HEK293 (cell line): ENCODE measurements at regions not wholly inside any gene's neighbourhood (a gene's known extent, or its start where the extent isn't known, plus 50 kb on each side); places are given as distances from the start of the nearest gene placed in this dataset.

Source experiments
- CTCF ChIA-PET: fragments of 350-600 bp; formaldehyde crosslinking; extraction: SDS; loops from one replicate; lab custom pipeline; 2021; ENCODE audit warnings: antibody characterized with exemption; lab: Yijun Ruan, JAX
- POLR2A ChIA-PET: fragments of 300-600 bp; formaldehyde crosslinking; extraction: SDS; loops from one replicate; lab custom pipeline; 2020; ENCODE audit warnings: antibody characterized with exemption, inconsistent platforms; lab: Yijun Ruan, JAX
- H3K27ac ChIP-seq: fragments of 200-500 bp; sonication (Bioruptor generic); 2 replicates; pipeline ENCODE4 v1.5.1; 2014; ENCODE audit warnings: low read depth, low read length, control low read depth, inconsistent platforms; ENCODE audit errors: extremely low read depth
- H3K36me3 ChIP-seq, 2 experiments: fragments of 200-500 bp in 1 of 2; sonication (Bioruptor generic) in 1 of 2; 1 replicate in 1 of 2; 2 replicates in 1 of 2; pipeline ENCODE4 v1.5.1; 2014 to 2017; ENCODE audit warnings: inconsistent platforms in 2 of 2, low read length in 2 of 2; ENCODE audit not compliant: control insufficient read depth in 2 of 2, insufficient read depth in 1 of 2
- H3K4me1 ChIP-seq: fragments of 200-500 bp; sonication (Bioruptor generic); 2 replicates; pipeline ENCODE4 v1.5.1; 2014; ENCODE audit warnings: mild to moderate bottlenecking, low read length, inconsistent platforms; ENCODE audit not compliant: control insufficient read depth, insufficient read depth
- H3K4me3 ChIP-seq: 2 replicates; pipeline ENCODE4 v1.5.1; 2011; ENCODE audit warnings: low read depth, mild to moderate bottlenecking, control low read depth, low read length, moderate library complexity
- H3K9me3 ChIP-seq: fragments of 200-500 bp; sonication (Bioruptor generic); 2 replicates; pipeline ENCODE4 v1.5.1; 2014; ENCODE audit warnings: low read depth, low read length, inconsistent platforms; ENCODE audit not compliant: control insufficient read depth, insufficient read depth
- GFI1B ChIP-seq: fragments of 450-650 bp; formaldehyde crosslinking; IDR thresholded peaks from 2 replicates; pipeline ENCODE4 v1.5.1; 2016; ENCODE audit warnings: missing biosample characterization, missing genetic modification characterization
- HOXC10 ChIP-seq: sonication (generic); formaldehyde crosslinking; IDR thresholded peaks from 2 replicates; pipeline ENCODE4 v1.8.1; 2023; ENCODE audit warnings: mild to moderate bottlenecking, missing genetic modification reagents
- KLF10 ChIP-seq: fragments of 450-650 bp; IDR thresholded peaks from 2 replicates; pipeline ENCODE4 v1.5.1; 2018; ENCODE audit warnings: missing biosample characterization, mild to moderate bottlenecking, missing genetic modification characterization
- KLF16 ChIP-seq: fragments of 450-650 bp; formaldehyde crosslinking; IDR thresholded peaks from 2 replicates; pipeline ENCODE4 v1.5.1; 2017; ENCODE audit warnings: missing biosample characterization, missing genetic modification characterization
- MEIS1 ChIP-seq: sonication (generic); formaldehyde crosslinking; IDR thresholded peaks from 2 replicates; pipeline ENCODE4 v1.8.1; 2022; ENCODE audit warnings: missing genetic modification reagents, mild to moderate bottlenecking, borderline replicate concordance
- TCF7L2 ChIP-seq: IDR thresholded peaks from 2 replicates; pipeline ENCODE4 v1.6.1; 2011; ENCODE audit warnings: low read depth, mild to moderate bottlenecking, inconsistent platforms, low read length, moderate library complexity, borderline replicate concordance
- TRIM28 ChIP-seq: IDR thresholded peaks from 2 replicates; pipeline ENCODE4 v1.6.1; 2011; ENCODE audit warnings: low read length, control low read depth, borderline replicate concordance
- ZBTB48 ChIP-seq: fragments of 450-650 bp; formaldehyde crosslinking; IDR thresholded peaks from 2 replicates; pipeline ENCODE4 v1.5.1; 2016; ENCODE audit warnings: missing biosample characterization, missing genetic modification characterization
- ZNF23 ChIP-seq: fragments of 450-650 bp; formaldehyde crosslinking; IDR thresholded peaks from 2 replicates; pipeline ENCODE4 v1.5.1; 2016; ENCODE audit warnings: missing biosample characterization, missing genetic modification characterization, borderline replicate concordance
- ZNF366 ChIP-seq: fragments of 450-650 bp; formaldehyde crosslinking; conservative IDR thresholded peaks from 2 replicates; pipeline ENCODE4 v1.5.1; 2016; ENCODE audit warnings: missing biosample characterization, missing genetic modification characterization
- ZNF423 ChIP-seq: fragments of 450-650 bp; formaldehyde crosslinking; IDR thresholded peaks from 2 replicates; pipeline ENCODE4 v1.5.1; 2016; ENCODE audit warnings: missing biosample characterization, missing genetic modification characterization
- ZNF544 ChIP-seq: fragments of 450-650 bp; formaldehyde crosslinking; IDR thresholded peaks from 2 replicates; pipeline ENCODE4 v1.5.0; 2017; ENCODE audit warnings: missing biosample characterization, missing genetic modification characterization
- ZNF548 ChIP-seq: fragments of 450-650 bp; formaldehyde crosslinking; IDR thresholded peaks from 2 replicates; pipeline ENCODE4 v1.5.1; 2016; ENCODE audit warnings: missing biosample characterization, missing genetic modification characterization
- ZNF549 ChIP-seq: fragments of 450-650 bp; IDR thresholded peaks from 2 replicates; pipeline ENCODE4 v1.5.1; 2018; ENCODE audit warnings: missing biosample characterization, missing genetic modification characterization, mild to moderate bottlenecking, inconsistent platforms, moderate library complexity
- ZNF600 ChIP-seq: fragments of 450-650 bp; formaldehyde crosslinking; IDR thresholded peaks from 2 replicates; pipeline ENCODE4 v1.5.1; 2016; ENCODE audit warnings: missing biosample characterization, missing genetic modification characterization
- ZNF654 ChIP-seq: fragments of 450-650 bp; formaldehyde crosslinking; IDR thresholded peaks from 2 replicates; pipeline ENCODE4 v1.5.1; 2016; ENCODE audit warnings: low read depth, missing biosample characterization, missing genetic modification characterization
- TF ChIP-seq, protein P1 (sequence below): fragments of 450-650 bp; formaldehyde crosslinking; IDR thresholded peaks from 2 replicates; pipeline ENCODE4 v1.5.1; 2016; ENCODE audit warnings: missing biosample characterization, missing genetic modification characterization, borderline replicate concordance
- TF ChIP-seq, protein P2 (sequence below): fragments of 450-650 bp; formaldehyde crosslinking; conservative IDR thresholded peaks from 2 replicates; pipeline ENCODE4 v1.5.1; 2016; ENCODE audit warnings: low read depth, missing biosample characterization, missing genetic modification characterization
- TF ChIP-seq, protein P3 (sequence below): fragments of 450-650 bp; formaldehyde crosslinking; conservative IDR thresholded peaks from 2 replicates; pipeline ENCODE4 v1.5.1; 2016; ENCODE audit warnings: low read depth, missing biosample characterization, missing genetic modification characterization

DNA sequence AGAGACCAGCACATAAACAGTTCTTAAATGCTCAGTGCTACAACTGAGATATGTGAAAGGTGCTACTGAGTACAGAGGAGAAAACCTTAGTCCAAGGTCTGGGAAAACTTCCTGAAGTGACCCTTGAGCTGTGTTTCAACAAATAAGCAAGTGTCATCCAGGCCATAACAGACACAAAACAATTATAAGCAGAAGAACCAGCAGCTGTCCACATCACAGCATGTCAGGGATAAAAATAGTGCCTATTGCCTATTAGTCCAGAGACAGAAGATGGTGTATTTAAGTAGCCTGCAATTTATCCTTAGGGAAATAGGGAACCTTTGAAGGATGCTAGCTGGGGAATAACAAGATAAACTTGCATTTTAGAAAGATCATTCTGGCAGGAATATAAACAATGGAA is 237.8 kb downstream of the SPTSSA start (continued):
- TF ChIP-seq, protein P1, sequence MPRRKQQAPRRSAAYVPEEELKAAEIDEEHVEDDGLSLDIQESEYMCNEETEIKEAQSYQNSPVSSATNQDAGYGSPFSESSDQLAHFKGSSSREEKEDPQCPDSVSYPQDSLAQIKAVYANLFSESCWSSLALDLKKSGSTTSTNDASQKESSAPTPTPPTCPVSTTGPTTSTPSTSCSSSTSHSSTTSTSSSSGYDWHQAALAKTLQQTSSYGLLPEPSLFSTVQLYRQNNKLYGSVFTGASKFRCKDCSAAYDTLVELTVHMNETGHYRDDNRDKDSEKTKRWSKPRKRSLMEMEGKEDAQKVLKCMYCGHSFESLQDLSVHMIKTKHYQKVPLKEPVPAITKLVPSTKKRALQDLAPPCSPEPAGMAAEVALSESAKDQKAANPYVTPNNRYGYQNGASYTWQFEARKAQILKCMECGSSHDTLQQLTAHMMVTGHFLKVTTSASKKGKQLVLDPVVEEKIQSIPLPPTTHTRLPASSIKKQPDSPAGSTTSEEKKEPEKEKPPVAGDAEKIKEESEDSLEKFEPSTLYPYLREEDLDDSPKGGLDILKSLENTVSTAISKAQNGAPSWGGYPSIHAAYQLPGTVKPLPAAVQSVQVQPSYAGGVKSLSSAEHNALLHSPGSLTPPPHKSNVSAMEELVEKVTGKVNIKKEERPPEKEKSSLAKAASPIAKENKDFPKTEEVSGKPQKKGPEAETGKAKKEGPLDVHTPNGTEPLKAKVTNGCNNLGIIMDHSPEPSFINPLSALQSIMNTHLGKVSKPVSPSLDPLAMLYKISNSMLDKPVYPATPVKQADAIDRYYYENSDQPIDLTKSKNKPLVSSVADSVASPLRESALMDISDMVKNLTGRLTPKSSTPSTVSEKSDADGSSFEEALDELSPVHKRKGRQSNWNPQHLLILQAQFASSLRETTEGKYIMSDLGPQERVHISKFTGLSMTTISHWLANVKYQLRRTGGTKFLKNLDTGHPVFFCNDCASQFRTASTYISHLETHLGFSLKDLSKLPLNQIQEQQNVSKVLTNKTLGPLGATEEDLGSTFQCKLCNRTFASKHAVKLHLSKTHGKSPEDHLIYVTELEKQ (tag by site-specific recombination) = no peak
- no peak for TF ChIP-seq ZNF423 (tag by site-specific recombination)
- no peak for TF ChIP-seq TCF7L2
- no peak for TF ChIP-seq ZNF600 (tag by site-specific recombination)
- TF ChIP-seq ZNF548 (tag by site-specific recombination) = no peak
- no peak for TF ChIP-seq MEIS1

DNA sequence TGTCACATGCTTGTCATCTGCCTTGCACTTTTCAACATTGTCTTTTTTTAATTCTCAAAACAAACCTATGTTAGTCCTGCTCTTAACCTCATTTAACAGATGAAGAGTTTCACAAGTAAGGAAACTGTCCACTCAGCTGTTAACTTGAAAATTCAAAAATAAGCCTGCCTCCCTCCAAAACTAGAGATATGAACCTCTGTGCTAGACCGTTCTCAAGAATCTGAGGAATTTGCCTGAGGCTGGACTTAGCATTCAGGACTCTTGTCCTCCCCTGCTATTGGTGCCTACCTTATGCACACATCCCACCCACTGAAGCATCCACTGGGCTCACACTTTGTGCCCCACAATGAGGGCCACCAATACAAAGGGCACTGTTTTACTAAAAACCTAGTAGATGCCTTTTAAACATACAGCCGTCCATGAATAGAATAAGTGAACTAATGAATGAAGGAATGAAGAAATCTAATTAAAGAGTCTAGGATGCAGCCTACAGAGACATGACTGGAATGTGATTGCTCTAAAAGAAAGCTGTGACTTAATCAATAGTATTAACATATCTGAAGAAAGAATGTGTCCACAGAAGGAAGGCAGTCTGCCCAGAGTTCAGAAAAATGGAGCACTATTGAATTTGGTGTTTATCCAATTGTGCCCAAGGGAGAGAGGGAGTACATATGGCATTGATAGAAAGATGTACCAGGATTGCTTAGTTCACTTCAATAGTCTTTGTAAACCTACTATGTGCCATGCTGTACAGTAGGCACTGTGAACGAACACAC is 238.5 kb downstream of the SPTSSA start:
- Histone ChIP-seq H3K4me3 (no peak overlapping the region), H3K36me3 (no peaks in the 10 kb centered on the region), H3K4me1 (no peaks in the 10 kb centered on the region), H3K9me3 (no peaks in the 10 kb centered on the region), H3K27ac (no peak overlapping the region)
- POLR2A ChIA-PET = no interaction called here
- CTCF ChIA-PET = interaction anchor here (0.7 to 1.8 kb wide), 3 partner anchors 57 to 374 kb away, joined by 4 to 6 read pairs (median 4); no protein-coding TSS in a partner anchor
- TF ChIP-seq GFI1B (tag by site-specific recombination) = no peak
- TF ChIP-seq ZNF600 (tag by site-specific recombination) = no peak
- no peak for TF ChIP-seq HOXC10 (CRISPR knock-in tag)
- TF ChIP-seq TRIM28 = no peak
- no peak for TF ChIP-seq ZNF23 (tag by site-specific recombination)
- TF ChIP-seq ZNF544 (tag by site-specific recombination) = no peak
- no peak for TF ChIP-seq ZBTB48 (tag by site-specific recombination)
- no peak for TF ChIP-seq KLF10 (tag by site-specific recombination)
- TF ChIP-seq ZNF654 (tag by site-specific recombination) = no peak

DNA sequence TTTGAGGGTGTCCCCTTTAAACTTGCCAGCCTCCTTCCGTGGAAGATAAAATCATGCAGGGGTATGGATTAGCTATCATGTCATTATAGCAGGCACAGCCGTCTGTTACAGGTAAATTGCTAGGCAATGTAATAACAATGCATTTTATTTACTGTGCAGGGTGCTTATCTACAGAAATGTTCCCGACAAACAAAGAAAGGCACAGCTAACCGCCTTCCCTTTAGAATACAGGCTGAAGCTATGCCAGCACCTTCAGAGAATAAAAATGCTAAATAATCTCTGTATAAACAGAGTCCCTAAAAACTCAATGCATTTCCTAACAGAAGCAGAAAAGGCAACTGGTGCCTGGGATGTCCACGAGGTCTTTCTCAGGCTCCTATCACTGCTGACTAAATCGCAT is 239.2 kb downstream of the SPTSSA start:
- Histone ChIP-seq H3K4me1 (no peaks in the 10 kb centered on the region), H3K36me3 (no peaks in the 10 kb centered on the region), H3K27ac (no peak overlapping the region), H3K9me3 (no peaks in the 10 kb centered on the region), H3K4me3 (no peak overlapping the region)
- ChIA-PET POLR2A (no interaction called here), CTCF (interaction anchor here (1.8 kb wide), 1 partner anchor 374 kb away, joined by 6 read pairs; no protein-coding TSS in a partner anchor)
- no peak for TF ChIP-seq ZNF366 (tag by site-specific recombination)
- TF ChIP-seq ZNF549 (tag by site-specific recombination) = no peak
- TF ChIP-seq, protein P2, sequence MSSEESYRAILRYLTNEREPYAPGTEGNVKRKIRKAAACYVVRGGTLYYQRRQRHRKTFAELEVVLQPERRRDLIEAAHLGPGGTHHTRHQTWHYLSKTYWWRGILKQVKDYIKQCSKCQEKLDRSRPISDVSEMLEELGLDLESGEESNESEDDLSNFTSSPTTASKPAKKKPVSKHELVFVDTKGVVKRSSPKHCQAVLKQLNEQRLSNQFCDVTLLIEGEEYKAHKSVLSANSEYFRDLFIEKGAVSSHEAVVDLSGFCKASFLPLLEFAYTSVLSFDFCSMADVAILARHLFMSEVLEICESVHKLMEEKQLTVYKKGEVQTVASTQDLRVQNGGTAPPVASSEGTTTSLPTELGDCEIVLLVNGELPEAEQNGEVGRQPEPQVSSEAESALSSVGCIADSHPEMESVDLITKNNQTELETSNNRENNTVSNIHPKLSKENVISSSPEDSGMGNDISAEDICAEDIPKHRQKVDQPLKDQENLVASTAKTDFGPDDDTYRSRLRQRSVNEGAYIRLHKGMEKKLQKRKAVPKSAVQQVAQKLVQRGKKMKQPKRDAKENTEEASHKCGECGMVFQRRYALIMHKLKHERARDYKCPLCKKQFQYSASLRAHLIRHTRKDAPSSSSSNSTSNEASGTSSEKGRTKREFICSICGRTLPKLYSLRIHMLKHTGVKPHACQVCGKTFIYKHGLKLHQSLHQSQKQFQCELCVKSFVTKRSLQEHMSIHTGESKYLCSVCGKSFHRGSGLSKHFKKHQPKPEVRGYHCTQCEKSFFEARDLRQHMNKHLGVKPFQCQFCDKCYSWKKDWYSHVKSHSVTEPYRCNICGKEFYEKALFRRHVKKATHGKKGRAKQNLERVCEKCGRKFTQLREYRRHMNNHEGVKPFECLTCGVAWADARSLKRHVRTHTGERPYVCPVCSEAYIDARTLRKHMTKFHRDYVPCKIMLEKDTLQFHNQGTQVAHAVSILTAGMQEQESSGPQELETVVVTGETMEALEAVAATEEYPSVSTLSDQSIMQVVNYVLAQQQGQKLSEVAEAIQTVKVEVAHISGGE (tag by site-specific recombination) = no peak
- TF ChIP-seq KLF16 (tag by site-specific recombination) = no peak
- TF ChIP-seq, protein P3, sequence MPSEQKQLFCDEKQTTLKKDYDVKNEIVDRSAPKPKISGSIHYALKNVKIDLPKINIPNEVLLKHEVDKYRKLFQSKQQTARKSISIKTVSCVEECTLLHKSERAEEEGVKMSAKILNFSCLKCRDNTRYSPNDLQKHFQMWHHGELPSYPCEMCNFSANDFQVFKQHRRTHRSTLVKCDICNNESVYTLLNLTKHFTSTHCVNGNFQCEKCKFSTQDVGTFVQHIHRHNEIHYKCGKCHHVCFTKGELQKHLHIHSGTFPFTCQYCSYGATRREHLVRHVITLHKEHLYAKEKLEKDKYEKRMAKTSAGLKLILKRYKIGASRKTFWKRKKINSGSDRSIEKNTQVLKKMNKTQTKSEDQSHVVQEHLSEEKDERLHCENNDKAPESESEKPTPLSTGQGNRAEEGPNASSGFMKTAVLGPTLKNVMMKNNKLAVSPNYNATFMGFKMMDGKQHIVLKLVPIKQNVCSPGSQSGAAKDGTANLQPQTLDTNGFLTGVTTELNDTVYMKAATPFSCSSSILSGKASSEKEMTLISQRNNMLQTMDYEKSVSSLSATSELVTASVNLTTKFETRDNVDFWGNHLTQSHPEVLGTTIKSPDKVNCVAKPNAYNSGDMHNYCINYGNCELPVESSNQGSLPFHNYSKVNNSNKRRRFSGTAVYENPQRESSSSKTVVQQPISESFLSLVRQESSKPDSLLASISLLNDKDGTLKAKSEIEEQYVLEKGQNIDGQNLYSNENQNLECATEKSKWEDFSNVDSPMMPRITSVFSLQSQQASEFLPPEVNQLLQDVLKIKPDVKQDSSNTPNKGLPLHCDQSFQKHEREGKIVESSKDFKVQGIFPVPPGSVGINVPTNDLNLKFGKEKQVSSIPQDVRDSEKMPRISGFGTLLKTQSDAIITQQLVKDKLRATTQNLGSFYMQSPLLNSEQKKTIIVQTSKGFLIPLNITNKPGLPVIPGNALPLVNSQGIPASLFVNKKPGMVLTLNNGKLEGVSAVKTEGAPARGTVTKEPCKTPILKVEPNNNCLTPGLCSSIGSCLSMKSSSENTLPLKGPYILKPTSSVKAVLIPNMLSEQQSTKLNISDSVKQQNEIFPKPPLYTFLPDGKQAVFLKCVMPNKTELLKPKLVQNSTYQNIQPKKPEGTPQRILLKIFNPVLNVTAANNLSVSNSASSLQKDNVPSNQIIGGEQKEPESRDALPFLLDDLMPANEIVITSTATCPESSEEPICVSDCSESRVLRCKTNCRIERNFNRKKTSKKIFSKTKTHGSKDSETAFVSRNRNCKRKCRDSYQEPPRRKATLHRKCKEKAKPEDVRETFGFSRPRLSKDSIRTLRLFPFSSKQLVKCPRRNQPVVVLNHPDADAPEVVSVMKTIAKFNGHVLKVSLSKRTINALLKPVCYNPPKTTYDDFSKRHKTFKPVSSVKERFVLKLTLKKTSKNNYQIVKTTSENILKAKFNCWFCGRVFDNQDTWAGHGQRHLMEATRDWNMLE (tag by site-specific recombination) = no peak
